ENCODE measurements at regions not wholly inside any gene's neighbourhood (a gene's known extent, or its start where the extent isn't known, plus 50 kb on each side); places are given as distances from the start of the nearest gene placed in this dataset.
"Not testable (repeated sequence)": the region's sequence is repeated elsewhere in the genome, so short reads cannot be mapped to it uniquely, and the experiment has no call there.

GRCh38 chr6:155830531-155830930 lies 374.9 kb upstream of the NOX3 start:
- H3K4me3 ChIP-seq (ENCODE audit: low read depth, low read length): no peak overlapping the region
- no peak for DNase-seq (ENCODE audit: low read depth)
- TF ChIP-seq CTCF (IDR thresholded peaks at IDR 0.05; ENCODE audit: insufficient read depth, low read depth, low read length, missing control alignments): no peak

GRCh38 chr6:155829646-155830045 lies 374.0 kb upstream of the NOX3 start:
- DNase-seq (ENCODE audit: low read depth): no peak
- no peak for TF ChIP-seq CTCF (IDR thresholded peaks at IDR 0.05; ENCODE audit: insufficient read depth, low read depth, low read length, missing control alignments)
- H3K4me3 ChIP-seq (ENCODE audit: low read depth, low read length): no peak overlapping the region

- no peak overlapping the region for H3K4me3 ChIP-seq (ENCODE audit: low read depth, low read length)
- no peak for TF ChIP-seq CTCF (IDR thresholded peaks at IDR 0.05; ENCODE audit: insufficient read depth, low read depth, low read length, missing control alignments)
- DNase-seq (ENCODE audit: low read depth): no peak
These were observed 373.4 kb upstream of the NOX3 start for GRCh38 chr6:155828989-155829388.

- no peak for TF ChIP-seq CTCF (IDR thresholded peaks at IDR 0.05; ENCODE audit: insufficient read depth, low read depth, low read length, missing control alignments)
- H3K4me3 ChIP-seq (ENCODE audit: low read depth, low read length): no peak overlapping the region
- DNase-seq (ENCODE audit: low read depth): no peak
These were observed 363.1 kb upstream of the NOX3 start for GRCh38 chr6:155818698-155819097.

- TF ChIP-seq CTCF (IDR thresholded peaks at IDR 0.05; ENCODE audit: insufficient read depth, low read depth, low read length, missing control alignments): no peak
- H3K4me3 ChIP-seq (ENCODE audit: low read depth, low read length): no peak overlapping the region
- DNase-seq (ENCODE audit: low read depth): no peak
These were observed 357.9 kb upstream of the NOX3 start for GRCh38 chr6:155813548-155813947.

GRCh38 chr6:155807243-155807642 lies 351.6 kb upstream of the NOX3 start:
- DNase-seq (ENCODE audit: low read depth): no peak
- H3K4me3 ChIP-seq (ENCODE audit: low read depth, low read length): no peak overlapping the region
- no peak for TF ChIP-seq CTCF (IDR thresholded peaks at IDR 0.05; ENCODE audit: insufficient read depth, low read depth, low read length, missing control alignments)

GRCh38 chr6:155801046-155801445 lies 345.4 kb upstream of the NOX3 start:
- DNase-seq (ENCODE audit: low read depth): no peak
- H3K4me3 ChIP-seq (ENCODE audit: low read depth, low read length): no peak overlapping the region
- TF ChIP-seq CTCF (IDR thresholded peaks at IDR 0.05; ENCODE audit: insufficient read depth, low read depth, low read length, missing control alignments): no peak

GRCh38 chr6:155798876-155799275 lies 343.2 kb upstream of the NOX3 start:
- H3K4me3 ChIP-seq (ENCODE audit: low read depth, low read length); DNase-seq (ENCODE audit: low read depth): not testable (repeated sequence)
